Posterior cingulate gyrus (tissue), 11 donors: ENCODE measurements at regions not wholly inside any gene's neighbourhood (a gene's known extent, or its start where the extent isn't known, plus 50 kb on each side); places are given as distances from the start of the nearest gene placed in this dataset.
"Not testable (repeated sequence)": the region's sequence is repeated elsewhere in the genome, so short reads cannot be mapped to it uniquely, and the experiment has no call there.

Experiments
- DNase-seq, 10 donors: peaks; one replicate each; pipeline versions ENCODE4 v3.0.0 to v3.0.0-alpha.2; 2020 to 2021; ENCODE audit warnings: mixed read lengths in 3 of 10
- intact Hi-C: fragments of 100-400 bp; cut with DNase I; formaldehyde crosslinking; loops from one replicate; pipeline ENCODE4 v1.15.1; 2023

- DNase-seq, intact Hi-C loops: not testable (repeated sequence)
Measured at GRCh38 chr16:5909556-5909955, 812.0 kb upstream of the EEF2KMT start.

- intact Hi-C loops: no loop called here
- DNase-seq: no peak
Measured at GRCh38 chr16:5907544-5907943, 809.9 kb upstream of the EEF2KMT start.

GRCh38 chr16:5906351-5906750 lies 808.8 kb upstream of the EEF2KMT start:
- peak in 2 of 10 donors; percentile 9 to 14 for DNase-seq
- intact Hi-C loops: no loop called here

- intact Hi-C loops: no loop called here
- DNase-seq: peak in 6 of 10 donors; percentile 18 to 85 (median 53)
Measured at GRCh38 chr16:5905935-5906334, 808.3 kb upstream of the EEF2KMT start.

- no peak for DNase-seq
- intact Hi-C loops: no loop called here
Measured at GRCh38 chr16:5903832-5904231, 806.2 kb upstream of the EEF2KMT start.

- intact Hi-C loops: no loop called here
- DNase-seq: no peak
Measured at GRCh38 chr16:5903153-5903552, 805.6 kb upstream of the EEF2KMT start.

- no peak for DNase-seq
- intact Hi-C loops: no loop called here
Measured at GRCh38 chr16:5900046-5900445, 802.5 kb upstream of the EEF2KMT start.

- DNase-seq: no peak
- intact Hi-C loops: no loop called here
Measured at GRCh38 chr16:5895976-5896375, 798.4 kb upstream of the EEF2KMT start.

GRCh38 chr16:5895137-5895536 lies 797.5 kb upstream of the EEF2KMT start:
- intact Hi-C loops: no loop called here
- no peak for DNase-seq

GRCh38 chr16:5891296-5891695 lies 793.7 kb upstream of the EEF2KMT start:
- intact Hi-C loops: no loop called here
- DNase-seq: no peak

- DNase-seq: no peak
- intact Hi-C loops: no loop called here
Measured at GRCh38 chr16:5885521-5885920, 787.9 kb upstream of the EEF2KMT start.

GRCh38 chr16:5884996-5885395 lies 787.4 kb upstream of the EEF2KMT start:
- intact Hi-C loops: no loop called here
- DNase-seq: no peak

GRCh38 chr16:5884339-5884738 lies 786.7 kb upstream of the EEF2KMT start:
- intact Hi-C loops: no loop called here
- DNase-seq: no peak

- intact Hi-C loops: no loop called here
Measured at GRCh38 chr16:5882087-5882640, 784.6 kb upstream of the EEF2KMT start.

GRCh38 chr16:5875416-5875815 lies 777.8 kb upstream of the EEF2KMT start:
- no peak for DNase-seq
- intact Hi-C loops: no loop called here

More at GRCh38 chr16:5882087-5882640, 784.6 kb upstream of the EEF2KMT start:
- no peak for DNase-seq

- intact Hi-C loops: no loop called here
- no peak for DNase-seq
Measured at GRCh38 chr16:5874899-5875298, 777.3 kb upstream of the EEF2KMT start.

GRCh38 chr16:5873221-5873620 lies 775.6 kb upstream of the EEF2KMT start:
- intact Hi-C loops: no loop called here
- DNase-seq: no peak

GRCh38 chr16:5870886-5871691 lies 773.5 kb upstream of the EEF2KMT start:
- no peak for DNase-seq
- intact Hi-C loops: no loop called here

- no peak for DNase-seq
- intact Hi-C loops: no loop called here
Measured at GRCh38 chr16:5867250-5867649, 769.7 kb upstream of the EEF2KMT start.

- DNase-seq: no peak
- intact Hi-C loops: no loop called here
Measured at GRCh38 chr16:5865236-5865635, 767.6 kb upstream of the EEF2KMT start.

GRCh38 chr16:5863071-5863606 lies 765.5 kb upstream of the EEF2KMT start:
- DNase-seq: no peak
- intact Hi-C loops: no loop called here
